ENCODE measurements at regions not wholly inside any gene's neighbourhood (a gene's known extent, or its start where the extent isn't known, plus 50 kb on each side); places are given as distances from the start of the nearest gene placed in this dataset.

DNA sequence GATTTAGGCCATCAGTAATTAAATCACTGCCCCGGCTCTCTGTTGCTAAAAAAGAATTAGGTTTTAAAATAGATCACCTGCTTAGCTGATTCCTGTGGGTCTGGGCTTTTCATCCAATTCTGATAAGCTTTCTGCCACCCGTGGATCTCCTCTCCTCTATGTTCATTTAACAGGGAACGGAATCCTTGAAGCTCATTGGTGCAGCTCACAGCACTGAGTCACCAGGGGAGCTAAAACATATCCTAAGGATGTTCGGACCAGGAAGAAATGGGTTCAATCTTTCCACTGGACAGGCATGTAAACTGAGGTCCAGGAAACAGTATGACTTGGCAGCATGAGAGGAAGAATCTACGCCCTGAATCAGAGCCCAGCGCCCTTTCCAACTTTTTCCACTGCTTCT lies 267.1 kb upstream of the GRIA1 start:
- peak overlapping the region; percentile 7 for H3K27ac ChIP-seq
- TF ChIP-seq, protein P1, sequence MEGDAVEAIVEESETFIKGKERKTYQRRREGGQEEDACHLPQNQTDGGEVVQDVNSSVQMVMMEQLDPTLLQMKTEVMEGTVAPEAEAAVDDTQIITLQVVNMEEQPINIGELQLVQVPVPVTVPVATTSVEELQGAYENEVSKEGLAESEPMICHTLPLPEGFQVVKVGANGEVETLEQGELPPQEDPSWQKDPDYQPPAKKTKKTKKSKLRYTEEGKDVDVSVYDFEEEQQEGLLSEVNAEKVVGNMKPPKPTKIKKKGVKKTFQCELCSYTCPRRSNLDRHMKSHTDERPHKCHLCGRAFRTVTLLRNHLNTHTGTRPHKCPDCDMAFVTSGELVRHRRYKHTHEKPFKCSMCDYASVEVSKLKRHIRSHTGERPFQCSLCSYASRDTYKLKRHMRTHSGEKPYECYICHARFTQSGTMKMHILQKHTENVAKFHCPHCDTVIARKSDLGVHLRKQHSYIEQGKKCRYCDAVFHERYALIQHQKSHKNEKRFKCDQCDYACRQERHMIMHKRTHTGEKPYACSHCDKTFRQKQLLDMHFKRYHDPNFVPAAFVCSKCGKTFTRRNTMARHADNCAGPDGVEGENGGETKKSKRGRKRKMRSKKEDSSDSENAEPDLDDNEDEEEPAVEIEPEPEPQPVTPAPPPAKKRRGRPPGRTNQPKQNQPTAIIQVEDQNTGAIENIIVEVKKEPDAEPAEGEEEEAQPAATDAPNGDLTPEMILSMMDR (IDR thresholded peaks at IDR 0.05; ENCODE audit: low read depth, low read length, missing control alignments): no peak
- H3K27me3 ChIP-seq (replicated peaks): no peaks in the 10 kb centered on the region
- DNase-seq: peak; percentile 5
- H3K4me3 ChIP-seq (ENCODE audit: low read depth, low read length): no peak overlapping the region
- no peaks in the 10 kb centered on the region for H3K36me3 ChIP-seq (replicated peaks)
- in situ Hi-C loops (cut with HindIII; ENCODE audit: low pct_ligation_motif_present, low sequenced_read_pairs): no loop called here

DNA sequence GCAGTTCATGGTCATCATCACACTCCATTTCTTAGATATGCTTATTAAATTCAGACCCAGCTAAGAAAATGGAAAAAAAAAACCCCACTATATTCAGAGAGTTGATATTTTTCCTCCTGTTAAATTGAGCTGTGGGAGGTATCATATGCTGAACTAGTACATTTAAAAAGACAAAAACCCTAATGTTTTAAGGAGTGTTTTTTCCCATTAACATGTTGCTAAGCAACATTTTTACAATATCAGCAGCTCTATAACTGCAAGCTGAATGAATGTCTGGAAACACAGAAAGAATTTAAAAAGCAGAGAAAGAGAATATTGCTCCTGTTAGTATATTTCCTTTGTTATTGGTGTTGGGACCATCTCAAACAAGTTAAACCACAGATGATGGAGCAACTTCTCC lies 265.8 kb upstream of the GRIA1 start:
- Histone ChIP-seq H3K4me3 (ENCODE audit: low read depth, low read length) (no peak overlapping the region), H3K36me3 (replicated peaks) (no peaks in the 10 kb centered on the region), H3K27ac (no peak overlapping the region), H3K27me3 (replicated peaks) (no peaks in the 10 kb centered on the region)
- no peak for DNase-seq
- in situ Hi-C loops (cut with HindIII; ENCODE audit: low pct_ligation_motif_present, low sequenced_read_pairs): no loop called here
- TF ChIP-seq, protein P1 (IDR thresholded peaks at IDR 0.05; ENCODE audit: low read depth, low read length, missing control alignments): no peak

DNA sequence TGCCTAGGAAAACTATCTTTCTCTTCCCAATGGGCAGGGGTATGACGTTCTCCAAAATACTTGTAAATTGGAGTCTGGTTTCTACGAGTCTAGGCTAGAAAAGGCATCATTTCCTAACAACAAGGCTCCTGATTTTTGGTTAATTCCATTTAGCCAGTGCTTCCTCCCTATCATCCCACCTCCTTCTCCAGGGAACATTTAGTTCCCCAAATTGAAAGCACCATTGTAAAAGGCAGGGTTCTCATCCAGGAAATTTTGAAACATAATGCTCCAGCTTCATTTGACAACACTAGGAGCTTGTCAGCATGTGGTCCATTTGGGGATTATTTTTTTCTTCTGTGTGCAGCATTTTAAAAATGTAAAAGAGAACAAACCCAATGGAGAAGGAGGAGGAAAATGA lies 256.5 kb upstream of the GRIA1 start:
- Histone ChIP-seq H3K27me3 (replicated peaks) (no peaks in the 10 kb centered on the region), H3K27ac (no peak overlapping the region), H3K4me3 (ENCODE audit: low read depth, low read length) (no peak overlapping the region), H3K36me3 (replicated peaks) (no peaks in the 10 kb centered on the region)
- TF ChIP-seq, protein P1 (IDR thresholded peaks at IDR 0.05; ENCODE audit: low read depth, low read length, missing control alignments): no peak
- in situ Hi-C loops (cut with HindIII; ENCODE audit: low pct_ligation_motif_present, low sequenced_read_pairs): no loop called here
- DNase-seq: no peak

GRCh38 chr5:153236319-153236718 lies 254.2 kb upstream of the GRIA1 start:
- TF ChIP-seq, protein P1 (IDR thresholded peaks at IDR 0.05; ENCODE audit: low read depth, low read length, missing control alignments): no peak
- Histone ChIP-seq H3K4me3 (ENCODE audit: low read depth, low read length) (no peak overlapping the region), H3K36me3 (replicated peaks) (no peaks in the 10 kb centered on the region), H3K27me3 (replicated peaks) (no peaks in the 10 kb centered on the region), H3K27ac (no peak overlapping the region)
- in situ Hi-C loops (cut with HindIII; ENCODE audit: low pct_ligation_motif_present, low sequenced_read_pairs): no loop called here
- DNase-seq: no peak

- TF ChIP-seq, protein P1 (IDR thresholded peaks at IDR 0.05; ENCODE audit: low read depth, low read length, missing control alignments): no peak
- no peak overlapping the region for H3K4me3 ChIP-seq (ENCODE audit: low read depth, low read length)
Observed at GRCh38 chr5:153237671-153238332, 252.7 kb upstream of the GRIA1 start.

DNA sequence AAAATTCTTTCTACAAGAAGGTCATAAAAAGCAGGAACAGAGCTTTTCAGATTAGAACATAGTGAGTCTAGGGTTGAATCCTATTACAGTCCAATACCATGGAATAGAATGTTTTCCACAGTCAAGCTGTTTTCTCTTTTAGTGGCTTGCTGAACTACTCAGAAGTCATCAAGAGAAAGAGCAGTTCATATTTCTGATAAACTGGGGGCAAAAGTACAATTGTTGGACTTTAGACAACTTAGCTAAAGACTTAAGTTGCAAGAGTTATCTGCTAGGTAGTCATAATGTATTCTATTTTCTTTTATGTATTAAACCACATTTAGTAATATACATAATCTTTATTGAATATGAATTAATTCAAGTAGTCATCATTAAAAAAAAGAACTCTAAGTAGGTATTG lies 233.1 kb upstream of the GRIA1 start:
- TF ChIP-seq, protein P1 (IDR thresholded peaks at IDR 0.05; ENCODE audit: low read depth, low read length, missing control alignments): no peak
- no peak for DNase-seq
- Histone ChIP-seq H3K27me3 (replicated peaks) (no peaks in the 10 kb centered on the region), H3K27ac (no peak overlapping the region), H3K36me3 (replicated peaks) (no peaks in the 10 kb centered on the region), H3K4me3 (ENCODE audit: low read depth, low read length) (no peak overlapping the region)
- in situ Hi-C loops (cut with HindIII; ENCODE audit: low pct_ligation_motif_present, low sequenced_read_pairs): no loop called here

More at GRCh38 chr5:153237671-153238332, 252.7 kb upstream of the GRIA1 start:
- no peak for DNase-seq
- Histone ChIP-seq H3K27me3 (replicated peaks) (no peaks in the 10 kb centered on the region), H3K27ac (no peak overlapping the region), H3K36me3 (replicated peaks) (no peaks in the 10 kb centered on the region)
- in situ Hi-C loops (cut with HindIII; ENCODE audit: low pct_ligation_motif_present, low sequenced_read_pairs): no loop called here

All from brain microvascular endothelial cell (primary cell).